HEK293 (cell line): ENCODE measurements at regions not wholly inside any gene's neighbourhood (a gene's known extent, or its start where the extent isn't known, plus 50 kb on each side); places are given as distances from the start of the nearest gene placed in this dataset.

ENCODE experiments used
- SP2 ChIP-seq: fragments of 450-650 bp; formaldehyde crosslinking; IDR thresholded peaks from 2 replicates; pipeline ENCODE4 v1.5.1; 2016; ENCODE audit warnings: missing biosample characterization, missing genetic modification characterization
- ZBTB1 ChIP-seq: fragments of 450-650 bp; formaldehyde crosslinking; IDR thresholded peaks from 2 replicates; pipeline ENCODE4 v1.5.1; 2016; ENCODE audit warnings: missing biosample characterization, missing genetic modification characterization
- ZBTB20 ChIP-seq: fragments of 450-650 bp; formaldehyde crosslinking; IDR thresholded peaks from 2 replicates; pipeline ENCODE4 v1.5.1; 2016; ENCODE audit warnings: missing biosample characterization, missing genetic modification characterization
- ZNF133 ChIP-seq: fragments of 450-650 bp; formaldehyde crosslinking; IDR thresholded peaks from 2 replicates; pipeline ENCODE4 v1.5.1; 2016; ENCODE audit warnings: missing biosample characterization, missing genetic modification characterization
- ZNF174 ChIP-seq: fragments of 450-650 bp; formaldehyde crosslinking; IDR thresholded peaks from 2 replicates; pipeline ENCODE4 v1.5.0; 2017; ENCODE audit warnings: missing biosample characterization, mild to moderate bottlenecking, missing genetic modification characterization
- ZNF248 ChIP-seq: fragments of 450-650 bp; formaldehyde crosslinking; IDR thresholded peaks from 2 replicates; pipeline ENCODE4 v1.5.1; 2017; ENCODE audit warnings: missing biosample characterization, missing genetic modification characterization
- ZNF274 ChIP-seq, 2 experiments: fragments of 200-500 bp in 1 of 2; fragments of 450-650 bp in 1 of 2; sonication (Bioruptor generic) in 1 of 2; formaldehyde crosslinking in 1 of 2; IDR thresholded peaks; 2 replicates each; pipeline versions ENCODE4 v1.5.1 to v1.6.1; 2014 to 2016; ENCODE audit warnings: borderline replicate concordance in 1 of 2, inconsistent platforms in 1 of 2, low read length in 1 of 2, missing biosample characterization in 1 of 2, missing genetic modification characterization in 1 of 2
- ZNF747 ChIP-seq: fragments of 450-650 bp; formaldehyde crosslinking; IDR thresholded peaks from 2 replicates; pipeline ENCODE4 v1.5.1; 2016; ENCODE audit warnings: missing biosample characterization, missing genetic modification characterization
- ZSCAN30 ChIP-seq: fragments of 450-650 bp; IDR thresholded peaks from 2 replicates; pipeline ENCODE4 v1.5.1; 2018; ENCODE audit warnings: missing biosample characterization, mild to moderate bottlenecking, missing genetic modification characterization, moderate library complexity
- TF ChIP-seq, protein P1 (sequence below): fragments of 450-650 bp; formaldehyde crosslinking; IDR thresholded peaks from 2 replicates; pipeline ENCODE4 v1.5.1; 2016; ENCODE audit warnings: missing biosample characterization, missing genetic modification characterization
- TF ChIP-seq, protein P2 (sequence below): sonication (generic); formaldehyde crosslinking; IDR thresholded peaks from 2 replicates; pipeline ENCODE4 v1.8.1; 2022; ENCODE audit warnings: mild to moderate bottlenecking, moderate library complexity, missing genetic modification reagents
- TF ChIP-seq, protein P3 (sequence below): fragments of 450-650 bp; formaldehyde crosslinking; IDR thresholded peaks from 2 replicates; pipeline ENCODE4 v1.5.1; 2016; ENCODE audit warnings: missing biosample characterization, missing genetic modification characterization
- TF ChIP-seq, protein P4 (sequence below): fragments of 450-650 bp; formaldehyde crosslinking; IDR thresholded peaks from 2 replicates; pipeline ENCODE4 v1.5.1; 2016; ENCODE audit warnings: missing biosample characterization, missing genetic modification characterization
- TF ChIP-seq, protein P5 (sequence below): fragments of 450-650 bp; formaldehyde crosslinking; IDR thresholded peaks from 2 replicates; pipeline ENCODE4; 2016; ENCODE audit warnings: missing biosample characterization, missing genetic modification characterization

DNA sequence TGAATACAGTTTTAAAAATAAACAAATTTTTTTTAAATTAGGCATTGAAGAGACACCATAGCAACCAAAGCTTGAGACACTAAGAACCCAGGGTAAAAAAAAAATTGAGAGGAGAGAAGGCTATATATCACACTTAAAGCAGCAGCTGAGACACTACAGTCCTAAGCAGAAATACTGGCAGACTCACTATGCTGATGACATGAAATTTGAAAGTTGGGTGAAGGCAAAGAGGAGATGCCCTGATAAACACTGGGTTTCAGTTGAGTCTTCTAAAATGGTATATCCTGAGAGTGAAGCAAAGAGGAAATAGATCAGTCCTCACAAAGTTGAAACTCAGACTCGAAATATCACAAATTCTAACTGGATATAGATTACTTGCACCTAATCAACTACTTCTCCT is 419.9 kb upstream of the CDH9 start:
- TF ChIP-seq, protein P1, sequence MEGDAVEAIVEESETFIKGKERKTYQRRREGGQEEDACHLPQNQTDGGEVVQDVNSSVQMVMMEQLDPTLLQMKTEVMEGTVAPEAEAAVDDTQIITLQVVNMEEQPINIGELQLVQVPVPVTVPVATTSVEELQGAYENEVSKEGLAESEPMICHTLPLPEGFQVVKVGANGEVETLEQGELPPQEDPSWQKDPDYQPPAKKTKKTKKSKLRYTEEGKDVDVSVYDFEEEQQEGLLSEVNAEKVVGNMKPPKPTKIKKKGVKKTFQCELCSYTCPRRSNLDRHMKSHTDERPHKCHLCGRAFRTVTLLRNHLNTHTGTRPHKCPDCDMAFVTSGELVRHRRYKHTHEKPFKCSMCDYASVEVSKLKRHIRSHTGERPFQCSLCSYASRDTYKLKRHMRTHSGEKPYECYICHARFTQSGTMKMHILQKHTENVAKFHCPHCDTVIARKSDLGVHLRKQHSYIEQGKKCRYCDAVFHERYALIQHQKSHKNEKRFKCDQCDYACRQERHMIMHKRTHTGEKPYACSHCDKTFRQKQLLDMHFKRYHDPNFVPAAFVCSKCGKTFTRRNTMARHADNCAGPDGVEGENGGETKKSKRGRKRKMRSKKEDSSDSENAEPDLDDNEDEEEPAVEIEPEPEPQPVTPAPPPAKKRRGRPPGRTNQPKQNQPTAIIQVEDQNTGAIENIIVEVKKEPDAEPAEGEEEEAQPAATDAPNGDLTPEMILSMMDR, result no peak
- TF ChIP-seq, protein P2, sequence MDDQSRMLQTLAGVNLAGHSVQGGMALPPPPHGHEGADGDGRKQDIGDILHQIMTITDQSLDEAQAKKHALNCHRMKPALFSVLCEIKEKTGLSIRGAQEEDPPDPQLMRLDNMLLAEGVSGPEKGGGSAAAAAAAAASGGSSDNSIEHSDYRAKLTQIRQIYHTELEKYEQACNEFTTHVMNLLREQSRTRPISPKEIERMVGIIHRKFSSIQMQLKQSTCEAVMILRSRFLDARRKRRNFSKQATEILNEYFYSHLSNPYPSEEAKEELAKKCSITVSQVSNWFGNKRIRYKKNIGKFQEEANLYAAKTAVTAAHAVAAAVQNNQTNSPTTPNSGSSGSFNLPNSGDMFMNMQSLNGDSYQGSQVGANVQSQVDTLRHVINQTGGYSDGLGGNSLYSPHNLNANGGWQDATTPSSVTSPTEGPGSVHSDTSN, result no peak
- TF ChIP-seq, protein P3, sequence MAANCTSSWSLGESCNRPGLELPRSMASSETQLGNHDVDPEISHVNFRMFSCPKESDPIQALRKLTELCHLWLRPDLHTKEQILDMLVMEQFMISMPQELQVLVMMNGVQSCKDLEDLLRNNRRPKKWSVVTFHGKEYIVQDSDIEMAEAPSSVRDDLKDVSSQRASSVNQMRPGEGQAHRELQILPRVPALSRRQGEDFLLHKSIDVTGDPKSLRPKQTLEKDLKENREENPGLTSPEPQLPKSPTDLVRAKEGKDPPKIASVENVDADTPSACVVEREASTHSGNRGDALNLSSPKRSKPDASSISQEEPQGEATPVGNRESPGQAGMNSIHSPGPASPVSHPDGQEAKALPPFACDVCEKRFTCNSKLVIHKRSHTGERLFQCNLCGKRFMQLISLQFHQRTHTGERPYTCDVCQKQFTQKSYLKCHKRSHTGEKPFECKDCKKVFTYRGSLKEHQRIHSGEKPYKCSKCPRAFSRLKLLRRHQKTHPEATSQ, result no peak
- TF ChIP-seq ZBTB1 (tag by site-specific recombination) (no peak), ZNF174 (tag by site-specific recombination) (no peak), ZNF248 (tag by site-specific recombination) (no peak), ZNF274 (IDR thresholded peaks at IDR 0.05; ENCODE audit: low read length) (no peak), ZNF274 (tag by site-specific recombination; IDR thresholded peaks at IDR 0.05; ENCODE audit: borderline replicate concordance) (no peak), SP2 (tag by site-specific recombination) (no peak), ZNF133 (tag by site-specific recombination) (no peak), ZBTB20 (tag by site-specific recombination) (no peak), ZNF747 (no peak), ZSCAN30 (tag by site-specific recombination) (no peak)
- TF ChIP-seq, protein P4, sequence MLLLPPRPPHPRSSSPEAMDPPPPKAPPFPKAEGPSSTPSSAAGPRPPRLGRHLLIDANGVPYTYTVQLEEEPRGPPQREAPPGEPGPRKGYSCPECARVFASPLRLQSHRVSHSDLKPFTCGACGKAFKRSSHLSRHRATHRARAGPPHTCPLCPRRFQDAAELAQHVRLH (tag by site-specific recombination), result no peak
- TF ChIP-seq, protein P5, sequence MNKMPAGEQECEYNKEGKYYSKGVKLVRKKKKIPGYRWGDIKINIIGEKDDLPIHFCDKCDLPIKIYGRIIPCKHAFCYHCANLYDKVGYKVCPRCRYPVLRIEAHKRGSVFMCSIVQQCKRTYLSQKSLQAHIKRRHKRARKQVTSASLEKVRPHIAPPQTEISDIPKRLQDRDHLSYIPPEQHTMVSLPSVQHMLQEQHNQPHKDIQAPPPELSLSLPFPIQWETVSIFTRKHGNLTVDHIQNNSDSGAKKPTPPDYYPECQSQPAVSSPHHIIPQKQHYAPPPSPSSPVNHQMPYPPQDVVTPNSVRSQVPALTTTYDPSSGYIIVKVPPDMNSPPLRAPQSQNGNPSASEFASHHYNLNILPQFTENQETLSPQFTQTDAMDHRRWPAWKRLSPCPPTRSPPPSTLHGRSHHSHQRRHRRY (tag by site-specific recombination), result no peak
